T-helper 2 cell treated with Interferon-gamma antibody and Interleukin-4, amounts not matched to agents 5 μg/mL and 100 μg/mL, for 36 hours (primary cell): ENCODE measurements at regions not wholly inside any gene's neighbourhood (a gene's known extent, or its start where the extent isn't known, plus 50 kb on each side); places are given as distances from the start of the nearest gene placed in this dataset.

Experiments
- DNase-seq: peaks from one replicate; pipeline ENCODE4 v3.0.0; 2021; ENCODE audit warnings: low spot score
- H3K27ac Mint-ChIP-seq: one replicate; pipeline ENCODE4 v1.8.0; 2021; ENCODE audit warnings: mild to moderate bottlenecking, mixed read lengths
- H3K27me3 Mint-ChIP-seq: one replicate; pipeline ENCODE4 v1.8.0; 2021; ENCODE audit warnings: low read depth, mixed read lengths
- H3K36me3 Mint-ChIP-seq: one replicate; pipeline ENCODE4 v1.8.0; 2021; ENCODE audit warnings: low read depth, mixed read lengths
- H3K4me1 Mint-ChIP-seq: one replicate; pipeline ENCODE4 v1.8.0; 2021; ENCODE audit warnings: low read depth, mixed read lengths
- H3K4me3 Mint-ChIP-seq: one replicate; pipeline ENCODE4 v1.8.0; 2022; ENCODE audit warnings: mild to moderate bottlenecking, moderate library complexity, mixed read lengths
- H3K9me3 Mint-ChIP-seq: one replicate; pipeline ENCODE4 v1.8.0; 2021; ENCODE audit warnings: mixed read lengths

GRCh38 chr15:96500508-96500907 is 170.0 kb downstream of the NR2F2 start:
- no peak overlapping the region for H3K27ac Mint-ChIP-seq
- no peaks in the 10 kb centered on the region for H3K36me3 Mint-ChIP-seq
- H3K4me1 Mint-ChIP-seq = no peaks in the 10 kb centered on the region
- no peak for DNase-seq
- H3K9me3 Mint-ChIP-seq = peaks cover 5% of the 10 kb centered on the region
- no peak overlapping the region for H3K4me3 Mint-ChIP-seq
- H3K27me3 Mint-ChIP-seq = no peaks in the 10 kb centered on the region

- peaks cover 5% of the 10 kb centered on the region for H3K9me3 Mint-ChIP-seq
- no peaks in the 10 kb centered on the region for H3K36me3 Mint-ChIP-seq
- no peak for DNase-seq
- no peaks in the 10 kb centered on the region for H3K4me1 Mint-ChIP-seq
- no peaks in the 10 kb centered on the region for H3K27me3 Mint-ChIP-seq
- H3K27ac Mint-ChIP-seq = no peak overlapping the region
- no peak overlapping the region for H3K4me3 Mint-ChIP-seq
Measured at GRCh38 chr15:96501362-96501761, 170.9 kb downstream of the NR2F2 start.

GRCh38 chr15:96502196-96502595 is 171.7 kb downstream of the NR2F2 start:
- Mint-ChIP-seq H3K27me3 (no peaks in the 10 kb centered on the region), H3K27ac (no peak overlapping the region), H3K36me3 (no peaks in the 10 kb centered on the region), H3K4me1 (no peaks in the 10 kb centered on the region), H3K4me3 (no peak overlapping the region), H3K9me3 (peaks cover under 1% of the 10 kb centered on the region)
- no peak for DNase-seq

- H3K4me3 Mint-ChIP-seq = no peak overlapping the region
- DNase-seq = no peak
- H3K27me3 Mint-ChIP-seq = no peaks in the 10 kb centered on the region
- H3K4me1 Mint-ChIP-seq = no peaks in the 10 kb centered on the region
- no peak overlapping the region for H3K27ac Mint-ChIP-seq
- no peaks in the 10 kb centered on the region for H3K36me3 Mint-ChIP-seq
- no peaks in the 10 kb centered on the region for H3K9me3 Mint-ChIP-seq
Measured at GRCh38 chr15:96503276-96503675, 172.8 kb downstream of the NR2F2 start.

- H3K4me1 Mint-ChIP-seq = no peaks in the 10 kb centered on the region
- H3K27ac Mint-ChIP-seq = no peak overlapping the region
- H3K9me3 Mint-ChIP-seq = no peaks in the 10 kb centered on the region
- no peak for DNase-seq
- no peaks in the 10 kb centered on the region for H3K27me3 Mint-ChIP-seq
- H3K36me3 Mint-ChIP-seq = no peaks in the 10 kb centered on the region
- no peak overlapping the region for H3K4me3 Mint-ChIP-seq
Measured at GRCh38 chr15:96504371-96504770, 173.9 kb downstream of the NR2F2 start.

GRCh38 chr15:96505014-96505413 is 174.5 kb downstream of the NR2F2 start:
- no peaks in the 10 kb centered on the region for H3K9me3 Mint-ChIP-seq
- H3K27me3 Mint-ChIP-seq = no peaks in the 10 kb centered on the region
- H3K4me3 Mint-ChIP-seq = no peak overlapping the region
- H3K4me1 Mint-ChIP-seq = no peaks in the 10 kb centered on the region
- H3K36me3 Mint-ChIP-seq = no peaks in the 10 kb centered on the region
- no peak for DNase-seq
- H3K27ac Mint-ChIP-seq = no peak overlapping the region

GRCh38 chr15:96514607-96515285 is 184.2 kb downstream of the NR2F2 start:
- Mint-ChIP-seq H3K27ac (no peak overlapping the region), H3K4me3 (no peak overlapping the region), H3K4me1 (no peaks in the 10 kb centered on the region), H3K27me3 (no peaks in the 10 kb centered on the region), H3K9me3 (peaks cover 16% of the 10 kb centered on the region), H3K36me3 (no peaks in the 10 kb centered on the region)
- no peak for DNase-seq

GRCh38 chr15:96515371-96515770 is 184.9 kb downstream of the NR2F2 start:
- no peaks in the 10 kb centered on the region for H3K27me3 Mint-ChIP-seq
- H3K27ac Mint-ChIP-seq = no peak overlapping the region
- no peak overlapping the region for H3K4me3 Mint-ChIP-seq
- peaks cover 16% of the 10 kb centered on the region for H3K9me3 Mint-ChIP-seq
- no peak for DNase-seq
- H3K4me1 Mint-ChIP-seq = no peaks in the 10 kb centered on the region
- H3K36me3 Mint-ChIP-seq = no peaks in the 10 kb centered on the region

GRCh38 chr15:96521386-96521785 is 190.9 kb downstream of the NR2F2 start:
- DNase-seq = no peak

GRCh38 chr15:96524676-96525417 is 194.3 kb downstream of the NR2F2 start:
- Mint-ChIP-seq H3K36me3 (no peaks in the 10 kb centered on the region), H3K9me3 (no peaks in the 10 kb centered on the region), H3K27me3 (no peaks in the 10 kb centered on the region), H3K27ac (no peak overlapping the region), H3K4me3 (no peak overlapping the region), H3K4me1 (no peaks in the 10 kb centered on the region)
- no peak for DNase-seq

More at GRCh38 chr15:96521386-96521785, 190.9 kb downstream of the NR2F2 start:
- H3K36me3 Mint-ChIP-seq = no peaks in the 10 kb centered on the region
- no peak overlapping the region for H3K4me3 Mint-ChIP-seq
- H3K4me1 Mint-ChIP-seq = no peaks in the 10 kb centered on the region
- H3K9me3 Mint-ChIP-seq = peaks cover 16% of the 10 kb centered on the region
- H3K27me3 Mint-ChIP-seq = no peaks in the 10 kb centered on the region
- no peak overlapping the region for H3K27ac Mint-ChIP-seq

GRCh38 chr15:96535148-96535547 is 204.6 kb downstream of the NR2F2 start:
- no peak overlapping the region for H3K4me3 Mint-ChIP-seq
- no peaks in the 10 kb centered on the region for H3K36me3 Mint-ChIP-seq
- H3K9me3 Mint-ChIP-seq = no peaks in the 10 kb centered on the region
- H3K27ac Mint-ChIP-seq = no peak overlapping the region
- no peaks in the 10 kb centered on the region for H3K27me3 Mint-ChIP-seq
- DNase-seq = no peak
- no peaks in the 10 kb centered on the region for H3K4me1 Mint-ChIP-seq

- no peaks in the 10 kb centered on the region for H3K36me3 Mint-ChIP-seq
- no peak overlapping the region for H3K4me3 Mint-ChIP-seq
- no peaks in the 10 kb centered on the region for H3K27me3 Mint-ChIP-seq
- no peak overlapping the region for H3K27ac Mint-ChIP-seq
- no peak for DNase-seq
- H3K9me3 Mint-ChIP-seq = no peaks in the 10 kb centered on the region
- H3K4me1 Mint-ChIP-seq = no peaks in the 10 kb centered on the region
Measured at GRCh38 chr15:96538491-96538890, 208.0 kb downstream of the NR2F2 start.

GRCh38 chr15:96540283-96540682 is 209.8 kb downstream of the NR2F2 start:
- H3K4me1 Mint-ChIP-seq = no peaks in the 10 kb centered on the region
- no peak overlapping the region for H3K27ac Mint-ChIP-seq
- no peaks in the 10 kb centered on the region for H3K27me3 Mint-ChIP-seq
- H3K36me3 Mint-ChIP-seq = no peaks in the 10 kb centered on the region
- no peaks in the 10 kb centered on the region for H3K9me3 Mint-ChIP-seq
- no peak for DNase-seq
- no peak overlapping the region for H3K4me3 Mint-ChIP-seq

- H3K36me3 Mint-ChIP-seq = no peaks in the 10 kb centered on the region
- H3K9me3 Mint-ChIP-seq = no peaks in the 10 kb centered on the region
- no peak for DNase-seq
- H3K27ac Mint-ChIP-seq = no peak overlapping the region
- no peak overlapping the region for H3K4me3 Mint-ChIP-seq
- no peaks in the 10 kb centered on the region for H3K27me3 Mint-ChIP-seq
- H3K4me1 Mint-ChIP-seq = no peaks in the 10 kb centered on the region
Measured at GRCh38 chr15:96542130-96542770, 211.8 kb downstream of the NR2F2 start.
